A673 (cell line): ENCODE measurements at regions not wholly inside any gene's neighbourhood (a gene's known extent, or its start where the extent isn't known, plus 50 kb on each side); places are given as distances from the start of the nearest gene placed in this dataset.

ENCODE experiments used
- CTCF ChIP-seq: fragments of 300-800, 200-600 bp; sonication (generic); conservative IDR thresholded peaks from 2 replicates; pipeline ENCODE4 v1.5.1; 2017; ENCODE audit warnings: low read depth, mild to moderate bottlenecking, antibody characterized with exemption, low read length, moderate library complexity, mixed read lengths
- EZH2 ChIP-seq: fragments of 200-600 bp; sonication (generic); IDR thresholded peaks from 2 replicates; pipeline ENCODE4 v1.6.1; 2017; ENCODE audit warnings: borderline replicate concordance, low read depth, mild to moderate bottlenecking, mixed read lengths, antibody characterized with exemption, low read length; ENCODE audit not compliant: poor library complexity, severe bottlenecking

GRCh38 chr5:67335426-67335825 lies 138.8 kb upstream of the CD180 start:
- TF ChIP-seq CTCF (no peak), EZH2 (no peak)
